ENCODE measurements at regions not wholly inside any gene's neighbourhood (a gene's known extent, or its start where the extent isn't known, plus 50 kb on each side); places are given as distances from the start of the nearest gene placed in this dataset.
"Not testable (repeated sequence)": the region's sequence is repeated elsewhere in the genome, so short reads cannot be mapped to it uniquely, and the experiment has no call there.

GRCh38 chr1:99501871-99502270, 144.0 kb upstream of the PALMD start:
- no peak for DNase-seq (ENCODE audit: extremely low read depth, low read depth)
- TF ChIP-seq CTCF (IDR thresholded peaks at IDR 0.05; ENCODE audit: low read depth, low read length), result no peak

GRCh38 chr1:99502400-99502799, 143.5 kb upstream of the PALMD start:
- DNase-seq (ENCODE audit: extremely low read depth, low read depth), result no peak
- TF ChIP-seq CTCF (IDR thresholded peaks at IDR 0.05; ENCODE audit: low read depth, low read length), result no peak

DNA sequence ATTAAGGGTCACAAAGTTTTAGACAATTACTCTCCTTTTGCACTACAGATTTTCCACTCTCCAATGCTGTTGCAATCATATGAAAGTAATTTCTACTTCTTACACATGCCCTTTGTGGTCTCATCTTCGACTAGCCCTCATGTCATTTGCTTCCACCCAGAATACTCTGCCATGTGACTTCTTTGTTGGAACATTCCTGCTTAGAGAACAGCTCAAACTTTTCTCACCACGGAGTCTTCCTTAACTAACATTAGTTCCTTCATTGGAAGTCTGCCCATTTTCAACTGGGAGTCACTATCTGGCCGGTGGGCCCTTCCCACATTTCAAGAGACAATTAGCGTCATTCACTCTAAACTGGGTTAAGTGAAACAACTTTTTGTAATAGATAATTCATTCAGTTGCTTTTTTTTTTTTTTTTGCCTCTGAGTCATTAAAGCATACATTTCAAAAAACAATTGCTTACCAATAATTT, 142.6 kb upstream of the PALMD start:
- TF ChIP-seq CTCF (IDR thresholded peaks at IDR 0.05; ENCODE audit: low read depth, low read length), result no peak
- no peak for DNase-seq (ENCODE audit: extremely low read depth, low read depth)

- DNase-seq (ENCODE audit: extremely low read depth, low read depth), result no peak
- TF ChIP-seq CTCF (IDR thresholded peaks at IDR 0.05; ENCODE audit: low read depth, low read length), result no peak
These were observed 141.6 kb upstream of the PALMD start for GRCh38 chr1:99504287-99504686.

- DNase-seq (ENCODE audit: extremely low read depth, low read depth), result no peak
- no peak for TF ChIP-seq CTCF (IDR thresholded peaks at IDR 0.05; ENCODE audit: low read depth, low read length)
These were observed 139.3 kb upstream of the PALMD start for GRCh38 chr1:99506631-99507030.

- not testable (repeated sequence) for DNase-seq (ENCODE audit: extremely low read depth, low read depth)
These were observed 138.5 kb upstream of the PALMD start for GRCh38 chr1:99507446-99507845.

DNA sequence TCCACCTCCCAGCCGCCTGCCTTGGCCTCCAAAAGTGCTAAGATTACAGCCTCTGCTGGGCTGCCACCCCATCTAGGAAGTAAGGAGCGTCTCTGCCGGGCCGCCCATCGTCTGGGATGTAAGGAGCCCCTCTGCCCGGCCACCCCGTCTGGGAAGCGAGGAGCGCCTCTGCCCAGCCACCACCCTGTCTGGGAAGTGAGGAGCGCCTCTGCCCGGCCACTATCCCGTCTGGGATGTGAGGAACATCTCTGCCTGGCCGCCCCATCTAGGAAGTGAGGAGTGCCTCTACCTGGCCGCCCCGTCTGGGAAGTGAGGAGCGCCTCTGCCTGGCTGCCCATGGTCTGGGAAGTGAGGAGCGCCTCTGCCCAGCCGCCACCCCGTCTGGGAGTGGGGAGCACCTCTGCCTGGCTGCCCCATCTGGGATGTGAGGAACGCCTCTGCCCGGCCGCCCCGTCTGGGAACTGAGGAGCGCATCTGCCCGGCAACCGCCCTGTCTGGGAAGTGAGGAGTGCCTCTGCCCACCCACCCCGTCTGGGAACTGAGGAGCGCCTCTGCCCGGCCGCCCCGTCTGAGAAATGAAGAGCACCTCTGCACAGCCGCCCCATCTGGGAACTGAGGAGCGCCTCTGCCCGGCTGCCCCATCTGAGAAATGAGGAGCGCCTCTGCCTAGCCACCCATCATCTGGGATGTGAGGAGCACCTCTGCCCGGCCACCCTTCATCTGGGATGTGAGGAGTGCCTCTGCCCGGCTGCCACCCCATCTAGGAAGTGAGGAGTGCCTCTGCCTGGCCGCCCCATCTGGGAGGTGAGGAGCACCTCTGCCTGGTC, 137.8 kb upstream of the PALMD start:
- no peak for DNase-seq (ENCODE audit: extremely low read depth, low read depth)
- TF ChIP-seq CTCF (IDR thresholded peaks at IDR 0.05; ENCODE audit: low read depth, low read length), result no peak

DNA sequence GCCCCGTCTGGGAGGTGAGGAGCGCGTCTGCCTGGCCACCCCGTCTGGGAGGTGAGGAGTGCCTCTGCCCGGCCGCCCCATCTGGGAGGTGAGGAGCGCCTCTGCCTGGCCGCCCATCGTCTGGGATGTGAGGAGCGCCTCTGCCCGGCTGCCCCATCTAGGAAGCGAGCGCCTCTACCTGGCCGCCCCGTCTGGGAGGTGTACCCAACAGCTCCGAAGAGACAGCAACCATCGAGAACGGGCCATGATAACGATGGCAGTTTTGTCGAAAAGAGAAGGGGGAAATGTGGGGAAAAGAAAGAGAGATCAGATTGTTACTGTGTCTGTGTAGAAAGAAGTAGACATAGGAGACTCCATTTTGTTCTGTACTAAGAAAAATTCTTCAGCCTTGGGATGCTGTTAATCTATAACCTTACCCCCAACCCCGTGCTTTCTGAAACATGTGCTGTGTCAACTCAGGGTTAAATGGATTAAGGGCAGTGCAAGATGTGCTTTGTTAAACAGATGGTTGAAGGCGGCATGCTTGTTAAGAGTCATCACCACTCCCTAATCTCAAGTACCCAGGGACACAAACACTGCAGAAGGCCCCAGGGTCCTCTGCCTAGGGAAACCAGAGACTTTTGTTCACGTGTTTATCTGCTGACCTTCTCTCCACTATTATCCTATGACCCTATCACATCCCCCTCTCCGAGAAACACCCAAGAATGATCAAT, 137.0 kb upstream of the PALMD start:
- DNase-seq (ENCODE audit: extremely low read depth, low read depth), result not testable (repeated sequence)

DNA sequence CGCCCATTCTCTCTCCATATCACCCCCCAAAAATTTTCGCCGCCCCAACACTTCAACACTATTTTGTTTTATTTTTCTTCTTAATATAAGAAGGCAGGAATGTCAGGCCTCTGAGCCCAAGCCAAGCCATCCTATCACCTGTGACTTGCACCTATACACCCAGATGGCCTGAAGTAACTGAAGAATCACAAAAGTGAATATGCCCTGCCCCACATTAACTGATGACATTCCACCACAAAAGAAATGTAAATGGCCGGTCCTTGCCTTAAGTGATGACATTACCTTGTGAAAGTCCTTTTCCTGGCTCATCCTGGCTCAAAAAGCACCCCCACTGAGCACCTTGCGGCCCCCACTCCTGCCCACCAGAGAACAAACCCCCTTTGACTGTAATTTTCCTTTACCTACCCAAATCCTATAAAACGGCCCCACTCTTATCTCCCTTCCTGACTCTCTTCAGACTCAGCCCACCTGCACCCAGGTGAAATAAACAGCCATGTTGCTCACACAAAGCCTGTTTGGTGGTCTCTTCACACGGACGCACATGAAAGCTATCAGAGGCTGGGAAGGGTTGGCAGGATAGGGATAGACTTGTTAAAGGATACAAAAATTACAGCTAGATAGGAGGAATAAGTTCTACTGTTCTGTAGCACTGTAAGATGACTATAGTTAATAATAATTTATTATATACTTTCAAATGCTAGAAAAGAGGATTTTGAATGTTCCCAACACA, 130.9 kb upstream of the PALMD start:
- DNase-seq (ENCODE audit: extremely low read depth, low read depth), result not testable (repeated sequence)
